Tongue (tissue), 1 donor: ENCODE measurements at regions not wholly inside any gene's neighbourhood (a gene's known extent, or its start where the extent isn't known, plus 50 kb on each side); places are given as distances from the start of the nearest gene placed in this dataset.

Source experiments
- DNase-seq: peaks from one replicate; pipeline ENCODE4 v3.0.0-alpha.2; 2015

DNA sequence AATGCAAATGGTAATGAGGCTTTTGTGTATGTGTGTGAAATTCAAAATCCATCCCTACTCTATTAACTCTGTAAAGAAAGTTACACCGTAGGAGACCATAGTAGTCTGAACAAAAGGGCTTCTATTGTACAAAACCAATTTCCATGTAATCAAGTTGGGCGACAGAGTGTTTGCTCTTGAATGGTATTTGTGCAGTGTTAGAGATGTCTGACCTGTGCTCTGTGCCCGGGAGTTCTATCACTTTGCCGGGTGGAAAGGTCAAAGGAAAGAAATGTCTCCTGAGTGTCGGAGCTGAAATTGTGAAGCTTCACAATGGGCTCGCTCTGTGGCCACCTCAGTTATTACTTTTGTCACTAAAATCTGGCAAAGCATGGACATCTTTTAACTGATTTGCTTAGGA, 312.0 kb downstream of the SAMD5 start:
- DNase-seq: no peak

DNA sequence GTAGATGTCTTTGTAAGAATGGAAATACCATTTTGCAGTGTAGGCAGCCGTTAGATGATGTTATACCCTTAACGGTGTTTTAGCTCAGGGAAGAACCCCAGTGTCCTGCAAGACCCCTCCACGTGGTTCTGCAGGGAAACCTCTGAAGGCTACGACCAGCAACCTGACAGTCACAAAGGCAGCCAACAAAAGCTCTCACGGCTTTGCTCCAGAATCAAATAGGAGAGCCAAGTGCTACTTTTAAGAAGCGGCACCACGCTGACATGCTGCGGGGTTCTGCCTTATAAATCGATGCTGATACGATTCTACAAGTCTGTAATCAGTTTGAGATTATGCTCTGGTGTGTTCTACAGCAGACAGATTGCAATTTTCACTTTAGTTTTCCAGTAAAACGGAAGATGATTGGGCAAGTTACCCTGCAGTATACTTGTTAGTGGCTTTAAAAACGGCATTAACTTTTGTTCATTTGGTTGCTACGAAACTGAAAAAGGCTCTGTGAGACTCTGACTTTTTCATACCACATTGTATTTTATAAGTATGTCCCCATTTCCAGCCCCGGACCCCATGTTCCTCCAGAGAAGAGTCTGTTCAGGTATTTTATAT, 312.9 kb downstream of the SAMD5 start:
- no peak for DNase-seq

DNA sequence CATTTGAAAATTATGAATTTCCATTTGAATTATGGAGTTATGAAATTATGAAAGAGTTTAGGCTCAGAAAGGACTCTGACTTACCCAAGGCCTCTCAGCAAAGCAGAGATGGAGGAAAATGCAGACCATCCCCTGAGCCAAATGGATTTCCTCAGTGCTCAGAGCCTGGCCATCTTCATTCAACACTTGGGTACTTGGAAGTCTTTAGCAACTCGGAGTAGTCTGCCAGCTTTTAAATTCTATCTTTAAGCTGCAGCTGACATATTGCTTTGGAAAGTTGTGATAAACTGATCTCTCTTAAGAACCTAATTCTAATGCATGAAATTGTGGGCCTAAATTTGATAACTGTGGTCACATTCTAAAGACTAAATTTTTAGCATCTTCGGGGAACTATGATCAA, 315.4 kb downstream of the SAMD5 start:
- peak; percentile 72 for DNase-seq

DNA sequence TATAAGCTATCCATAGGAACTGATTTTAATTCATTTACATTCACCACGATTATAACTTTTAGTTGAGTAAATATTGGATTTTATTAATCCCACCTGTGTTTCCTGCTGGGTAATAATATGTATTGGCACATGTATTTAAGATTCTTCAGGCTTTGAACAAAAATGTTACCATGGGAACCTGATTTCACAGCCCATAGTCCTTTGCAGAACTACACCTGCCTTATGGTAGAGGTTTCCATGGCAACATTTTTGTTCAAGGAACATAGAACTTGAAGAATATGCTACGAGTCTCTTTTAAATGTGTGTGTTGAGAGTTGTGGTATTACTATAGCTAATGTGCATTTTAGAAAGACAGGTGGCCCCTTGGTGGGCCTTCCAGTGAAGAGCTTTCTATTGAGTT, 317.4 kb downstream of the SAMD5 start:
- DNase-seq: no peak

DNA sequence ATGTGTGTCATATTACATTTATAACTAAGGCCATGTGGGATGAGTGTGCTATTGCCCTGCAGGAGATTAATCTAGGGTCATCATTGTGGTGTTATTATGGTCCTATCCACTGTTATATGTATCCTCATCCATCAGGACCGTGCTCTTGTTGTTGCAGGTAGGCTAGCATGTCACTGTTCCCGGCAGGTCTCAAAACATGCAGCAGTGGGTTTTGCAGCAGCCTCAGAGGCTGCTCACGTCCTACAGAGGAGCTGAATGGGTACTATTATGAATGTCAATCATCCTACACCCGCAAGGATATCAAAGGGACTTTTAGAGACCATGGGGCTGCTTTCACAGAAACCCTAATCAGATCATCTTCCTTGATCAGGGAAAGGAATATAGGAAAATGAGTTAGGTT, 318.2 kb downstream of the SAMD5 start:
- no peak for DNase-seq

DNA sequence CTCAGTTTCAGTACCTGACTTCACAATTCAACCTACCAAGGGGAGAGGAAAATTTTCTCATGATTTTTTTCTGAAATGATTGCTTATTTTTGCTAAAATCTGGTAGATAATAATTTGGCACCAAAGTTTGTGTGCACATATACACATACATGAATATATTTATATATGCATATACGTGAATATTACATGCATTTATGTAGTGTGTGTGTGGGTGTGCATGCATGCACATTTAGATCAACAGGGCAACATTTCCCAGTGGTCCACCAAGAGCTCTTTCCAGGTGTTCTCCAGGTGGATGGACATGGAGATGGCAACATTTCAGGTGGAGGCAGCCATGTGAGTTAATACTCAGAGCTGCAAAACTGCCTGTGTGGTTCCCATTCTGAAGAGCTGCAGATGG, 320.9 kb downstream of the SAMD5 start:
- no peak for DNase-seq

DNA sequence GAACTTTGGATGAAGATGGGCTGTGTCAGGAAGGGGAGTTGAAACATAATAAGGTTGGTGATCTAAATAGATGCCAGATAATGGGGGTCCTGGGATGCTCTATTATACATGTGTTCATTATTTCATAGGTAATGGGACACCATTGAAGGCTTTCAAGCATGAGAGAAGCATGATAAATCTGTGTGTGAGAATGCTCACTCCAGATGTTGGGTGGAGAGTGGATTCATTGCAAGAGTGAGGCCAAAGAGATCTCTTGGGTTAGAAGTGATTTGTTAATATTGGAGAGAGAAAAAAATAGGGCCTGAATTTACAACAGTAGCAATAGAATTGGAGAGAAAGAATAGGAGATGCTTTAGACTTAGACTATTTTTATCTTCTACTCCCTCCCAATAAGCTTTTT, 321.3 kb downstream of the SAMD5 start:
- DNase-seq: no peak

DNA sequence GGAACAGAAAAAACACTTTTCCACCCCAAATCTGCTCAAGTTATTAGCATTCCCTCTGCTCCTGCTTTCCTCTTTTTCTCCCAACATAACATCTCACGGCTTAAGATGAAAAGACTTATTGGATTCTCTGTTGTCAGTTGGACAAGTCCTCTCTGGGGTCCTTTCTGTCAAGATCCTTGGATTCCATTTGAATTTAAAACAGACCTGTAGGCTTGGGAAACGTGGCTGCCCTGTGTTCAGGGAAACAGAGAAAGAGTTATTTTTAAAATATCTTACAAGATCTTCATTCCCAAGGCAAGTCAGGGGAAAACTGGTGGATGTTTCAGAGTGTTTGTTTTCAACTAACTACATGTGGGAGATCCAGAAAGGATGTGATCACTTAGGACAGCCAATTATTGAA, 322.9 kb downstream of the SAMD5 start:
- peak; percentile 62 for DNase-seq

DNA sequence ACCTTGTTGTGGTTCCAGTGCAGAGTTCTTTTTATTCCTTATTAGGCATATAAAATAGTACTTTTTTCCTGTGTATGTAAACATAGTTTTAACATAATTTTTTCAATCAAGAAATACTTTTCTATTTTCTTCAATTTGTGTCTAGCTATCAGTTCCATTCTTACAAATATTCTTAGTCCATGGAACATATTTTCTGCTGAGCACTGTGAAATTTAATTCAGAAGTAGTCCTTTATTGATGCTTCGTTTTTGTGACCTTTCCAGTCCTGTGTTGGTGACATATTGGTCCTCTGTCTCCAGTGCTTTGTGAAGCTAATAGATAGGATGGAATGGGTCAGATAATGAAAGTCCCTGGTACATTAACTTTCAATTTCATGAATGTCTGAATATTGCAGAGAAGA, 325.1 kb downstream of the SAMD5 start:
- DNase-seq: no peak

DNA sequence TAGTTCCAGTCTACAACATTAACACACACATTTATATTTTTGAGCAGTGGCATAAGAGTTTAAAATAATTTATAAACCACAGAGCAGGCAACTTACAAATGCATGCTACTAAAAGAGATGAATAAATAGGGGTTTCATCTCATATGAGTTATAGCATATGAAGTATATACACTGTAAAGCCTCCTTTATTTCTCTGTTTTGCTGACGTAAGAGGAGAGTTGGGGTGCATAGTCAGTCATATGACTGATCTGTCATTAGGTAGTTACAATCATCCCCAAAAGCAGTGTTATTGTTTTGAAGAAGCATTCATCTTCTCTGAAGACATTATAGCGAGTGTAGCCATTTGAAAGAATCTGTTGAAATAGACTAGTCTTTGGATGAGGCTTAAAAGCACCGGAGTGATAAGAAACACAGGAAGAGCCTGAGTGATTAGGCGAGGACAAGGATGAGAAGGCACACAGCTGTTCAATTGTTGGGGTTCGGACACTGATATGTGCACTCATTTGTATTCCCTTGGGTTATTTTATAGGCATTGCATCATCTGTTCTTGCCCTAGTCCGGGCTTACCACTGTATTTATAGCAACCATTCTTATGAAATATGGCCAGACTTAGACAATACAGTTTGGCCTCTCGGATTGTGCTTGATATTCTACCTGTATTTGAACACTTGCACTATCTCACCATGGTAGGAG, 325.7 kb downstream of the SAMD5 start:
- DNase-seq: no peak

DNA sequence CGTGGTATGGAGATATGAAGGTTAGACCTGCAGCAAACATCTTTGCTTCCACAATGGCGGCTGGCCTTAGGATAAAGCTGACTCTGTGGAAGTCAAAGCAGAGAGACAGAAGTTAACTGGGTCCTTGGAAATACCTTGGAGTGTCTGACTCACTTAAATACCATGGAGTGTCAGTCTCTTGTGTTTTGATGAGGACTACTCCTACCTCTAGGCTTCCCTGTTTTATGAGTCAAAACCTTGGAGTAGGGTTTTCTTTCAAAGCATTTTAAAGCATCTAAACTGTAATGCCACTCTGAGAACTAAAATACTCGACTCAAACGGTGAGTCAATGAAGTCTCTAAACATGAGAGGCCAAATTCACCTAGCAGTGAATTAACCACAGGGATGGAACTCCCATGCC, 329.1 kb downstream of the SAMD5 start:
- DNase-seq: no peak

DNA sequence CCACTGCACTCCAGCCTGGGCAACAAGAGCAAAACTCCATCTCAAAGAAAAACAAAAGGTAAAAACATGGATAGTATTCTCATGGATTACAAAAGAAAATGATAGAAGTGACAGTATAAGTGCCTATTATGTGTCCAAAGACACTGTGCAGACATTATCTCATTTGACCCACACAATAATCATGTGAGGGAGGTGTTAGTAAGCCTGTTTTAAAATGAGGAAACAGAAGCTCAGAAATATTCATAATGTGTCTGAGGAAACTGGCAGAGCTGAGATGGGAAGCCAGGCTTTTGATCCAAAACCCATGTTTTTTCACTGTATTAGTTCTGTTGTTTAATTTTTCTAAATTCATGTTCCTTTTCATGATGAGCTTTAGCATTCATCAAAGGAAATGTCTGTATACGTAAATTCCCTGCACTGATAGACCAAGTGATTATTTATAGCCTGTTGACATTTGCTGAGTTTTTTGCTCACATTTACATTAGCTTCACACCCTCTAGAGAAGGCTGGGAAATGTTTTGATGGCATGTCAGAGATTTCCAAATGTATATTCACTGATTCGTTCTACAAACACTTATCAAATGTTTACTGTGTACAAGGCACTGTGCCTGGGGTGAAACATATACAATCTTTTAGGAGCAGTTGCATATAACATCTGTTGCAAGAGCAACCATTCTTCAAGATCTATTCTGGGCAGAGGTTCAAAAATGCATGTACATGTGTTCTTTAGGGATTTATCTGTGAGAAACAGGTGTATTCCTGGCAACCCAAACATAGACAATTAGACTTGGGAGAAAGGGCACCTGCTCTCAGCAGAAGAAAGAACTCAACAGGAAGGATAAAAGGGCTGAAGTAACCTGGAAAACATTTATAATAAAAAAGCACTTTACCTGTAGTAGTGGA, 331.5 kb downstream of the SAMD5 start:
- peak; percentile 65 for DNase-seq

DNA sequence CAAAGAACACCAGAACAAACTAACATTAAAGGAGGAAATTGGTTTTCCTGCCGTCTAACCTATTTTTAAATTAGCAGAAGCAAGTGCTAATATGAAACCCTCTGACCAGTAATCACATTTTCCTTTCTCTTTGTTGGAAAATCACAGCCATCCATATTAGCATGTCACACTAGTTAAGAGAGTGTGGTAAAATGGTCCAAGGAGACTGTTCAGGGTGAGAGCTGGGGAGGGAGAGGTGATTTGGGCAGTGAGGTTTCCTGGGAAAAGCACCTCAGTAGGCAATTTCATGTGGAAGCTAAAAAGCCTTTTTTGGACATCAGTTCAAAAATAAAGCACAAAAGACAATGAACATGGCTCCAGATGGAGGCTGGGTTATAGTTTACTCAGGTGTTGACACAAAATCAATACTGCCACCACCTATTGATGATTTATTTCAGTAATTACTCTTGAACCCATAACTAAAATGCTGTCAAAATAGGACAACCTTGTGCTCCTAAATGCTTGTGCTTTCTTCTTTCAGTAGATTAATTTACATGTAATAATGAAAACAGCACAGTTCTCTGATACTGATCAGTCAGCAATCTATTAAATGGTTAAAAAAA, 333.2 kb downstream of the SAMD5 start:
- DNase-seq: no peak

DNA sequence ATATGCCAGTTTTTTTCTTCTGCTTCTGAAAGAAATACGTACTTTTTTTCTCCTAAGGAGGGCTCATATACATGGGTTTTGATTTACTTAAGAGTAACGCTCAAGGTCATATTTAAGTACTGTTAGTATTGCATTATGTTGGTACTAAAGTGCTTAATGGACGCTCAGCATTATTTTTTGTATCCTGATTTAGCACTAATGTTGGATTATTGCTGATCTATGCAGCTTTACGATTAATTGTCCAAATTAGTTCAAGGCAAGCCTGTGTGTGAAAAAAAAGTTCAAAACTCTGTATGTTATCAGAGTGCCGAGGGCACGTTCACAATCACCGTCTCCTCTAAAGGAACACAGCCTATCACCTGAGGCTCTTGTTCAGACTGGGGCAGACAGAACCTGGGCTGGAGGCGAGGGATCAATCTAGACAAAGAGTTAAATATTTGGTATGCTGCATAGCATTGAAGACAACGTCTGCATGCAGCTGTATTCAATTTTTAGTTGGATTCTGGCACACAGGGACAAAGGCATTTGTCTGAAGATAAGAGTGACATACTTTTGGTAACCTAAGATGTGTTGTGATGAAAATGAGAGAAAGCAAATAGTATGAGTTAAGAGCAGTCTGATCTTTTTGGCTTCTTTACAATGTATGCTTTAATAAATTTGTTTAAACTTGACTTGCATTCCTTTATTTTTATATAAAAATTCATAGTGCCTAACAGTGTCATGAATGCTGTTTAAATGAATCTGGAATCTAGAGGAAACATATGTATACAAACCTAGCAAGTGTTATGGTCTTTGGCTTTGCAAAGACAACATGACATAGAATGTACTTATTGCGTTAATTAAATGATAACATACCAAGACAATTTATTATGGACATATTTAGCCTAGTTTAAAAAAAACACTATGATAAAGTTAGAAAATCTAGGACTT, 341.2 kb downstream of the SAMD5 start:
- peak; percentile 26 for DNase-seq

DNA sequence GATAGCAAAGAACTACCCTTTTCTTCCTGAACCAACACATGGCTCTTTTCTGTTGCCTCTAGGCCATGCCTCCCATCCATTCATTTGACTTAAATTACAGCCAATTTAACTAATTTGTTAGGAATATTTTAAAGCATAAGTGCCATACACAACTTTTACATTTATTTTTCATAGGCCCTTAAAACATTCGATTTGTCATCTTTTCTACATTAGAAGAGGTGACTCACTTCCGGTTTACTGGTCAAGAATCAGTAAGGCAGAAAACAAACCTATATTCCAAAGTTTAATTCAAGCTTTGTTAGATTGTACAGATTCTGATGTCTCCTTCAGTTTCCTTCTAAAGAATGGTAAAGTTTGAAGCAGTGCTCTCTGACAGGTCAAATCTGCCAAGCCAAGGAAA, 344.3 kb downstream of the SAMD5 start:
- no peak for DNase-seq

DNA sequence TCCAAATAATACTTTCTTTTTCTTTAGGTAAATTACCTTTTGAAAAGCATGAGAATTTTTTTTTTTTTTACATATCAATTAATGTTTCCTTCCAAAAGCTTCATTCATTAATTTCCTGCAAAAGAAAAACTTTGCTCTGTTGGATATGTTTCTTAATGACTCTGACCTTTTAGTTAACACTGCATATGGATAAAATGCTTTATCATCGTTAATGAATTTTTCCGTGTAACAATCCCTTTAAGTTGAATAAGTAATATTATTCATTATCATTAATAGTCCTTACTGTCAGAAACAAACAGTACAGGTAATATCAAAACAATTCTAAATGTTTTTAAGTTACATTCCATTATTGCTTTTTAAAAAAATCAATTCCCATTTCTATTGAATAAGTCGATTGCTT, 345.1 kb downstream of the SAMD5 start:
- no peak for DNase-seq

DNA sequence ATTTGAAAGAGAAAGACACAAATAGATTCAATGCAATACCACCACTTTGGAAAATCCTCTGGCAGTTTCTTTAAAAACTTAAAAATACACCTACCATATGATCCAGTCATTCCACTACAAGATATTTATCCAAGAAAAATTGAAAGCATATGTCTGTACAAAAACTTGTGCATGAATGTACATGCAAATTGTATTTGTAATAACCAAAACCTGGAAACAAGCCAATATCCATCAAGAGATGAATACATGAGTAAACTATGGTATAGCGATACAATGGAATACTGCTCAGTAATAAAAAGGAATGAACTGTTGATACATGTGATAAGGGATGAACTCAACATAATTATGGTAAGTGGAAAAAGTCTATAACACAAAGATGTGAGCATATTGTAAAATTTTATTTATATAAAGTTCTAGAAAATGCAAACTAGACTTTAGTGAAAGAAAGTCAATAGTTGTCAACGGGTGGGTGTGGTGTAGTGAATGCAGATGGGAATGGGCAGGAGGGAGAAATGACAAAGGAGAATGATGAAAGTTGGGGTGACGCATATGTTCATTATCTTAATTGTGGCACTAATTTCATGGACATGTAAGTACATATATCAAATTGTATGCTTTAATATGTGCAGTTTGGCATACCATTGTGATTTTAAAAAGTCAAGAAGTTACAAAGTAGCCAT, 347.5 kb downstream of the SAMD5 start:
- no peak for DNase-seq

DNA sequence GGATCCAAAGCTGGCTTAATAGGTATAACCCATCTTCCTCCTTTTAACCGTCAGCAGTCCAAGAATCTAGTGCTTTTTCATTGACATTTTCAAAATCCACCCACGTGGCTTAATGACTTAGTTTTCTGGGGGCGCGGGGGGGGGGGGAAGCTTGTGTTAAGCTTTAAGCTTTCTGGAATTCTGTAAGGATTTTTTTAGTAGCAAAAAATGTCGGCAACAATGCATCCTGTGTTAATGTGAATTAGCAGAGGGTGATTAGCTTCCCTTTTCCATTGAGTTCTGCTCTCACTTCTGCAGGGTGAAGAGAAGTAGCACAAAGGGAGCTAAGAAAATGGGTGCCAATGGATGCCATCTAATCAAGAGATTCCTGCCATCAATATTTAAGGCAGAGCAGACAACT, 348.2 kb downstream of the SAMD5 start:
- no peak for DNase-seq

DNA sequence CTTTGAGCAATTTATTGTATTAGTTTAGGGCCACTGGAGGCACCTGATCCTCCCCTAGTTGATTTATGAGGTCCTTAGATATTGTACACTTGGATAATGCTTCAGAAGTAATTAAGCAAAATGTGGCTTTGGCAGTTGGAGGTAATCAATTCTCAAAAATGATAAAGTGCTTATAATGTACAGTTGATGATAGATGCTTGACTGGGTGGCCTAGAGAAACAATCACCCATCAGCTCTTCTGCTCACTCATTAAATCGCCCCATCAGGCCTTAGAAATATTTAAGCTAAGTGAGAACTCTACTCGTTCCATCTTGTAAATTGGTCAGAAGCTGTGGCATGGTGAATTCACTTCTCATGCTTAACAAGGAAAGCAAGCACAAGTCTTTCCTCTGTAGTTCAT, 349.9 kb downstream of the SAMD5 start:
- no peak for DNase-seq

DNA sequence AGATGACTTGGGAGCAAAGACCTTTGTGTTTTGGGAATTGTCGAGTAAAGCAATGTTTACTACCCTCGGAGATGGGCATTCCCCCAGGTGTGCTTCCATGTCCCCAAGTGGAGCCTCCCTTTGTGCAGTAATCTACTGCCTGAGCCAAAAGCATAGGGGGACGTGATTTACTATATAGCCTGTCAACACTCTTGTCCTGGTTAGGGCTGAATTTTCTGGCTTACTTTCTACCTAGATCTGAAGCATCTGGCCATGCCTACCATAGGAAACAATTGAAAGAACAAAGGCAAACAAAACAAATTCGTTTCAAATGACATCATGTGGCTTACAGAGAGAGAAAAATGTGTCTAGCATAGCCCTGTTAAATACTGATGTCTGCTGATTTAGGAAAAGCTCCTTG, 350.6 kb downstream of the SAMD5 start:
- DNase-seq: no peak

DNA sequence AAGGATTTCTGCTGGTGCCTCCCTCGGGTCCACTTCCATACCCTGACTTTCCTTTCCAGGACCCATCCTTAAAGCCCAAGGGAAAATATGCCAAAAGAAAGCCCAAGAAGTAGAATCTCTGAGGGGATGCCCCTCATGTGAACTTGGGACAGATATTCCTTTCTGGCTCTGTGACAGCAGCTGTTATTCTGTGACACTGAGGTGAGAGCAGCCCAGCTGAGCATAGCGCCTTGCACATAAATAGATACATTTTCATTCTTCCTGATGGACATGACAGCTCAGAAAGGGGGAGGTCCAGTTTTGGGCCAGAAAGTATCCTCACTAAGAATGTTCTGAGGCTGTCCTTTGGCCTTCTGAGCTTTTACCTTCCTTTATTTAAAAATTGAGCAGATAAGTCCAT, 353.2 kb downstream of the SAMD5 start:
- DNase-seq: peak; percentile 56
